ENCODE measurements at regions not wholly inside any gene's neighbourhood (a gene's known extent, or its start where the extent isn't known, plus 50 kb on each side); places are given as distances from the start of the nearest gene placed in this dataset.

DNA sequence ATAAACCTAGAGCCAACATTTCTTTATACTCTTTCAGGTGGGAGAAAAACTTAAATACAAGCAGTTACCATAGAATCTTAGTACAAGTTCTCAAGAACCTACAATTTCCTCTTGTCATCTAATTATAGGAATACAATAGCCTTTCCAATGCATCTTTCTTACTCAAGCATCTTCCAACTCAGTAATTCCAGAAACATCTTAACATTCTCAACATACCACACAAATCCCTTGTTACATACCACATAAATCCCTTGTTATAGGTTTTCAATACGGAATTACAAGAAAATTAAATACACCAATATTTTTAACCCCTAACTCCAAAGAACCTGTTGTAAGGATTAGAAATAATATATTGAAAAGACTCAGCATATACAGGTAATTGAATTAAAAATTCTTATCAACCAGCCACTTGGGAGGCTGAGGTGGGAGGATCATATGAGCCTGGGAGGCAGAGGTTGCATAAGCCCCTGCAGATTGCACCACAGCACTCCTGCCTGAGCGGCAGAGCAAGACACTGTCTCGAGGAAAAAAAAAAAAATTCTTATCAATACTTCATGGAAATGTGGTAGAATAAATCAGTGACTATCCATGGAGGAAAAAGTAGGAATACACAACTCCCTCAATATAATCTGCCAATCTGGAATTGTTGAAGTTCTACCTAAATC lies 127.5 kb upstream of the CCDC28A start:
- Histone ChIP-seq H2AFZ (ENCODE audit: low read length) (no peak overlapping the region), H3K4me3 (ENCODE audit: low read length, poor library complexity, severe bottlenecking) (no peak overlapping the region), H3K79me2 (ENCODE audit: insufficient read depth, low read length) (no peaks in the 10 kb centered on the region), H3K9me3 (ENCODE audit: insufficient read depth, low read depth, low read length) (no peaks in the 10 kb centered on the region), H4K20me1 (ENCODE audit: insufficient read depth, low read length, poor library complexity, severe bottlenecking) (no peaks in the 10 kb centered on the region), H3K9ac (ENCODE audit: low read depth, low read length, poor library complexity, severe bottlenecking) (no peak overlapping the region), H3K4me2 (ENCODE audit: low read depth, low read length, poor library complexity, severe bottlenecking) (no peak overlapping the region), H3K9me2 (replicated peaks; ENCODE audit: low read depth, low read length) (no peaks in the 10 kb centered on the region), H3K27me3 (ENCODE audit: insufficient read depth, low read length, poor library complexity, severe bottlenecking) (no peaks in the 10 kb centered on the region), H3F3A (ENCODE audit: low read depth) (no peaks in the 10 kb centered on the region), H3K4me1 (ENCODE audit: insufficient read depth, low read length, poor library complexity, severe bottlenecking) (peaks cover 6% of the 10 kb centered on the region), H3K36me3 (ENCODE audit: insufficient read depth, low read length) (no peaks in the 10 kb centered on the region)
- TF ChIP-seq, protein P1, sequence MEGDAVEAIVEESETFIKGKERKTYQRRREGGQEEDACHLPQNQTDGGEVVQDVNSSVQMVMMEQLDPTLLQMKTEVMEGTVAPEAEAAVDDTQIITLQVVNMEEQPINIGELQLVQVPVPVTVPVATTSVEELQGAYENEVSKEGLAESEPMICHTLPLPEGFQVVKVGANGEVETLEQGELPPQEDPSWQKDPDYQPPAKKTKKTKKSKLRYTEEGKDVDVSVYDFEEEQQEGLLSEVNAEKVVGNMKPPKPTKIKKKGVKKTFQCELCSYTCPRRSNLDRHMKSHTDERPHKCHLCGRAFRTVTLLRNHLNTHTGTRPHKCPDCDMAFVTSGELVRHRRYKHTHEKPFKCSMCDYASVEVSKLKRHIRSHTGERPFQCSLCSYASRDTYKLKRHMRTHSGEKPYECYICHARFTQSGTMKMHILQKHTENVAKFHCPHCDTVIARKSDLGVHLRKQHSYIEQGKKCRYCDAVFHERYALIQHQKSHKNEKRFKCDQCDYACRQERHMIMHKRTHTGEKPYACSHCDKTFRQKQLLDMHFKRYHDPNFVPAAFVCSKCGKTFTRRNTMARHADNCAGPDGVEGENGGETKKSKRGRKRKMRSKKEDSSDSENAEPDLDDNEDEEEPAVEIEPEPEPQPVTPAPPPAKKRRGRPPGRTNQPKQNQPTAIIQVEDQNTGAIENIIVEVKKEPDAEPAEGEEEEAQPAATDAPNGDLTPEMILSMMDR (conservative IDR thresholded peaks at IDR 0.05; ENCODE audit: low read length) = no peak
- no peak for TF ChIP-seq EZH2phosphoT487 (IDR thresholded peaks at IDR 0.05; ENCODE audit: borderline replicate concordance)

DNA sequence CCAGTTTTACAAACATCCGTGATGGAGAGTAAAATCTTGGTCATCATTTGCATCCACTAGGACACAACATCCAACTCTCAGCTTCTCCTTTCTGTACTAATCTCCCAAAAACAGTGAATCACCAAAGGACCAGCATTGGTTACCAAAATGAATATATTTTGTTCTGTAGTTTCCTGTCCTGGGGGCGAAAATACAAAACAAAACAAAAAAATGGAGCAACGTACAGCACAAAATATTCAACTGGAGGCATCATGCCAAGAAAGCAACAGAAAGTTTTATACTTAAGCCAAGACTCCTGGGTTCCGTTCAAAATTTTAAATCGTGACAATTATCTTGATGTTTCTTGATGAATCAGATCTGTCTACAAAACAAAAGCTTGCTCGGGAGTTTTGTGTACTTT lies 126.6 kb upstream of the CCDC28A start:
- no peaks in the 10 kb centered on the region for H3K9me2 ChIP-seq (replicated peaks; ENCODE audit: low read depth, low read length)
- no peak overlapping the region for H3K4me3 ChIP-seq (ENCODE audit: low read length, poor library complexity, severe bottlenecking)
- no peak overlapping the region for H2AFZ ChIP-seq (ENCODE audit: low read length)
- H3K36me3 ChIP-seq (ENCODE audit: insufficient read depth, low read length) = no peaks in the 10 kb centered on the region
- no peaks in the 10 kb centered on the region for H4K20me1 ChIP-seq (ENCODE audit: insufficient read depth, low read length, poor library complexity, severe bottlenecking)
- no peaks in the 10 kb centered on the region for H3K79me2 ChIP-seq (ENCODE audit: insufficient read depth, low read length)
- H3K4me1 ChIP-seq (ENCODE audit: insufficient read depth, low read length, poor library complexity, severe bottlenecking) = peaks cover 6% of the 10 kb centered on the region
- no peak overlapping the region for H3K9ac ChIP-seq (ENCODE audit: low read depth, low read length, poor library complexity, severe bottlenecking)
- no peak overlapping the region for H3K4me2 ChIP-seq (ENCODE audit: low read depth, low read length, poor library complexity, severe bottlenecking)
- no peaks in the 10 kb centered on the region for H3K27me3 ChIP-seq (ENCODE audit: insufficient read depth, low read length, poor library complexity, severe bottlenecking)
- TF ChIP-seq, protein P1 (conservative IDR thresholded peaks at IDR 0.05; ENCODE audit: low read length) = no peak
- TF ChIP-seq EZH2phosphoT487 (IDR thresholded peaks at IDR 0.05; ENCODE audit: borderline replicate concordance) = no peak
- no peaks in the 10 kb centered on the region for H3F3A ChIP-seq (ENCODE audit: low read depth)
- H3K9me3 ChIP-seq (ENCODE audit: insufficient read depth, low read depth, low read length) = no peaks in the 10 kb centered on the region

DNA sequence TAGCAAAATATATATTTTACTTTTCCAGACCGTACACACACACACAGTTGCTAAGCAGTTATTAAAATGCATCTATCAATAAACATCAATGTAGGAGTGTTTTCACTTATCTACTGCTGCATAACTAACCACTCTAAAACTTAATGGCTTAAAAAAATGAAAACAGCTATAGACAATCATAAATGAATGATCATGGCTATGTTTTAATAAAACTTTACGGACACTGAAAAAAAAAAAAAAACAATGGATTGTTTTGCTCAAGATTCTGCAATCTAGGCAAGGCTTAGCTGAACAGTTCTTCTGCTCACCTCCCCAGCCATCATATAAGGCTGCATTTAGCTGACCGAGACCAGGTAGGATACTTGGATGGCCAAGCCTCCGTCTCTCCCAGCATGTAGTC lies 125.4 kb upstream of the CCDC28A start:
- TF ChIP-seq, protein P1 (conservative IDR thresholded peaks at IDR 0.05; ENCODE audit: low read length) = no peak
- TF ChIP-seq EZH2phosphoT487 (IDR thresholded peaks at IDR 0.05; ENCODE audit: borderline replicate concordance) = no peak
- Histone ChIP-seq H3K79me2 (ENCODE audit: insufficient read depth, low read length) (no peaks in the 10 kb centered on the region), H3K36me3 (ENCODE audit: insufficient read depth, low read length) (no peaks in the 10 kb centered on the region), H3F3A (ENCODE audit: low read depth) (no peaks in the 10 kb centered on the region), H4K20me1 (ENCODE audit: insufficient read depth, low read length, poor library complexity, severe bottlenecking) (no peaks in the 10 kb centered on the region), H3K4me1 (ENCODE audit: insufficient read depth, low read length, poor library complexity, severe bottlenecking) (peaks cover 6% of the 10 kb centered on the region), H3K9me3 (ENCODE audit: insufficient read depth, low read depth, low read length) (no peaks in the 10 kb centered on the region), H3K9me2 (replicated peaks; ENCODE audit: low read depth, low read length) (no peaks in the 10 kb centered on the region), H3K4me3 (ENCODE audit: low read length, poor library complexity, severe bottlenecking) (no peak overlapping the region), H3K4me2 (ENCODE audit: low read depth, low read length, poor library complexity, severe bottlenecking) (no peak overlapping the region), H3K9ac (ENCODE audit: low read depth, low read length, poor library complexity, severe bottlenecking) (no peak overlapping the region), H2AFZ (ENCODE audit: low read length) (no peak overlapping the region), H3K27me3 (ENCODE audit: insufficient read depth, low read length, poor library complexity, severe bottlenecking) (no peaks in the 10 kb centered on the region)

Data from Loucy (cell line).